ENCODE measurements at regions not wholly inside any gene's neighbourhood (a gene's known extent, or its start where the extent isn't known, plus 50 kb on each side); places are given as distances from the start of the nearest gene placed in this dataset.

- TF ChIP-seq, protein P1, sequence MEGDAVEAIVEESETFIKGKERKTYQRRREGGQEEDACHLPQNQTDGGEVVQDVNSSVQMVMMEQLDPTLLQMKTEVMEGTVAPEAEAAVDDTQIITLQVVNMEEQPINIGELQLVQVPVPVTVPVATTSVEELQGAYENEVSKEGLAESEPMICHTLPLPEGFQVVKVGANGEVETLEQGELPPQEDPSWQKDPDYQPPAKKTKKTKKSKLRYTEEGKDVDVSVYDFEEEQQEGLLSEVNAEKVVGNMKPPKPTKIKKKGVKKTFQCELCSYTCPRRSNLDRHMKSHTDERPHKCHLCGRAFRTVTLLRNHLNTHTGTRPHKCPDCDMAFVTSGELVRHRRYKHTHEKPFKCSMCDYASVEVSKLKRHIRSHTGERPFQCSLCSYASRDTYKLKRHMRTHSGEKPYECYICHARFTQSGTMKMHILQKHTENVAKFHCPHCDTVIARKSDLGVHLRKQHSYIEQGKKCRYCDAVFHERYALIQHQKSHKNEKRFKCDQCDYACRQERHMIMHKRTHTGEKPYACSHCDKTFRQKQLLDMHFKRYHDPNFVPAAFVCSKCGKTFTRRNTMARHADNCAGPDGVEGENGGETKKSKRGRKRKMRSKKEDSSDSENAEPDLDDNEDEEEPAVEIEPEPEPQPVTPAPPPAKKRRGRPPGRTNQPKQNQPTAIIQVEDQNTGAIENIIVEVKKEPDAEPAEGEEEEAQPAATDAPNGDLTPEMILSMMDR (IDR thresholded peaks at IDR 0.05), result no peak
- TF ChIP-seq POLR2A (IDR thresholded peaks at IDR 0.05), result no peak
These were observed 443.2 kb downstream of the C12orf50 start for GRCh38 chr12:87585882-87586557.
